ENCODE measurements at regions not wholly inside any gene's neighbourhood (a gene's known extent, or its start where the extent isn't known, plus 50 kb on each side); places are given as distances from the start of the nearest gene placed in this dataset.

GRCh38 chr7:106723398-106723797, 62.4 kb upstream of the CCDC71L start:
- TF ChIP-seq, protein P1, sequence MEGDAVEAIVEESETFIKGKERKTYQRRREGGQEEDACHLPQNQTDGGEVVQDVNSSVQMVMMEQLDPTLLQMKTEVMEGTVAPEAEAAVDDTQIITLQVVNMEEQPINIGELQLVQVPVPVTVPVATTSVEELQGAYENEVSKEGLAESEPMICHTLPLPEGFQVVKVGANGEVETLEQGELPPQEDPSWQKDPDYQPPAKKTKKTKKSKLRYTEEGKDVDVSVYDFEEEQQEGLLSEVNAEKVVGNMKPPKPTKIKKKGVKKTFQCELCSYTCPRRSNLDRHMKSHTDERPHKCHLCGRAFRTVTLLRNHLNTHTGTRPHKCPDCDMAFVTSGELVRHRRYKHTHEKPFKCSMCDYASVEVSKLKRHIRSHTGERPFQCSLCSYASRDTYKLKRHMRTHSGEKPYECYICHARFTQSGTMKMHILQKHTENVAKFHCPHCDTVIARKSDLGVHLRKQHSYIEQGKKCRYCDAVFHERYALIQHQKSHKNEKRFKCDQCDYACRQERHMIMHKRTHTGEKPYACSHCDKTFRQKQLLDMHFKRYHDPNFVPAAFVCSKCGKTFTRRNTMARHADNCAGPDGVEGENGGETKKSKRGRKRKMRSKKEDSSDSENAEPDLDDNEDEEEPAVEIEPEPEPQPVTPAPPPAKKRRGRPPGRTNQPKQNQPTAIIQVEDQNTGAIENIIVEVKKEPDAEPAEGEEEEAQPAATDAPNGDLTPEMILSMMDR (IDR thresholded peaks at IDR 0.05; ENCODE audit: borderline replicate concordance, insufficient read depth, low read depth, low read length), result no peak
- no peak overlapping the region for H3K4me3 ChIP-seq (ENCODE audit: low read depth, low read length)

GRCh38 chr7:106729720-106730385, 68.9 kb upstream of the CCDC71L start:
- TF ChIP-seq, protein P1 (IDR thresholded peaks at IDR 0.05; ENCODE audit: borderline replicate concordance, insufficient read depth, low read depth, low read length), result no peak
- no peak overlapping the region for H3K4me3 ChIP-seq (ENCODE audit: low read depth, low read length)

DNA sequence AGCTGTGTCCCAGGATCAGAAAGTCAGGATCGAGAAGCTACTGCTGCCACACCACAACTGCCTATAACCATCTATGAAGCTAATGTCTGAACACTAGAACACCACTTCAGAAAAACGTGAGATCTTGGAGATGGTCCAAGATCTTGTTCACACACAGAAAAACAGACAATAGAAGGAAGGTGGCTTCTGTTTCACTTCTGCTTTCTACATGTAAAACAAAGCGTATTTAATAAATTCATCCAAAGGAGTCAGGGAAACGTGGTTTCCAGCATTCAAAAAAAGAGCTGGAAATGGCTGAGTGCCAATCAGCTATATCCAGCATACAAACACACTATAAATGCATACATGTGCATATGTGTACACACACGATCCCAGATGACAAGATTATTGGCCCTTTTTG, 70.2 kb upstream of the CCDC71L start:
- TF ChIP-seq, protein P1 (IDR thresholded peaks at IDR 0.05; ENCODE audit: borderline replicate concordance, insufficient read depth, low read depth, low read length), result no peak
- H3K4me3 ChIP-seq (ENCODE audit: low read depth, low read length), result no peak overlapping the region

- TF ChIP-seq, protein P1 (IDR thresholded peaks at IDR 0.05; ENCODE audit: borderline replicate concordance, insufficient read depth, low read depth, low read length), result no peak
- no peak overlapping the region for H3K4me3 ChIP-seq (ENCODE audit: low read depth, low read length)
Observed at GRCh38 chr7:106731646-106732444, 70.9 kb upstream of the CCDC71L start.

- TF ChIP-seq, protein P1 (IDR thresholded peaks at IDR 0.05; ENCODE audit: borderline replicate concordance, insufficient read depth, low read depth, low read length), result no peak
- H3K4me3 ChIP-seq (ENCODE audit: low read depth, low read length), result no peak overlapping the region
Observed at GRCh38 chr7:106735637-106736036, 74.7 kb upstream of the CCDC71L start.

- TF ChIP-seq, protein P1 (IDR thresholded peaks at IDR 0.05; ENCODE audit: borderline replicate concordance, insufficient read depth, low read depth, low read length), result no peak
- no peak overlapping the region for H3K4me3 ChIP-seq (ENCODE audit: low read depth, low read length)
Observed at GRCh38 chr7:106736123-106736507, 75.2 kb upstream of the CCDC71L start.
